Activated naive CD4-positive, alpha-beta T cell treated with anti-CD3 and anti-CD28 coated beads, Interleukin-2, amount 10 ng/mL, durations not matched to agents 7 days and 5 days (primary cell): ENCODE measurements at regions not wholly inside any gene's neighbourhood (a gene's known extent, or its start where the extent isn't known, plus 50 kb on each side); places are given as distances from the start of the nearest gene placed in this dataset.
A peak's percentile ranks its signal among the peaks of the same experiment; 100 is the strongest.
"Not testable (repeated sequence)": the region's sequence is repeated elsewhere in the genome, so short reads cannot be mapped to it uniquely, and the experiment has no call there.

ENCODE experiments used
- CTCF ChIA-PET: fragments of 350-600 bp; sonication (Branson Sonifier 250); formaldehyde crosslinking; loops from one replicate; lab custom pipeline; 2021; ENCODE audit warnings: antibody characterized with exemption; lab: Charles Lee
- DNase-seq: peaks from one replicate; pipeline ENCODE4 v3.0.0-alpha.2; 2020
- H3K27ac Mint-ChIP-seq: one replicate; pipeline ENCODE4 v1.8.0; 2021; ENCODE audit warnings: mild to moderate bottlenecking, moderate library complexity, mixed read lengths
- H3K27me3 Mint-ChIP-seq: one replicate; pipeline ENCODE4 v1.8.0; 2021; ENCODE audit warnings: mild to moderate bottlenecking, mixed read lengths
- H3K36me3 Mint-ChIP-seq: one replicate; pipeline ENCODE4 v1.8.0; 2021; ENCODE audit warnings: mixed read lengths
- H3K4me1 Mint-ChIP-seq: one replicate; pipeline ENCODE4 v1.8.0; 2021; ENCODE audit warnings: mixed read lengths
- H3K4me3 Mint-ChIP-seq: one replicate; pipeline ENCODE4 v1.8.0; 2021; ENCODE audit warnings: mild to moderate bottlenecking, moderate library complexity, mixed read lengths
- H3K9me3 Mint-ChIP-seq: one replicate; pipeline ENCODE4 v1.8.0; 2021; ENCODE audit warnings: mixed read lengths

- CTCF ChIA-PET, H3K4me3 Mint-ChIP-seq, H3K9me3 Mint-ChIP-seq, H3K27ac Mint-ChIP-seq, H3K27me3 Mint-ChIP-seq, DNase-seq, H3K36me3 Mint-ChIP-seq: not testable (repeated sequence)
- H3K4me1 Mint-ChIP-seq = peaks cover 24% of the 10 kb centered on the region
Measured at GRCh38 chr2:87573386-87574192, 174.3 kb upstream of the PLGLB2 start.

- H3K36me3 Mint-ChIP-seq, H3K27ac Mint-ChIP-seq, DNase-seq, H3K9me3 Mint-ChIP-seq, H3K27me3 Mint-ChIP-seq, H3K4me3 Mint-ChIP-seq, CTCF ChIA-PET: not testable (repeated sequence)
- H3K4me1 Mint-ChIP-seq = peaks cover 19% of the 10 kb centered on the region
Measured at GRCh38 chr2:87574193-87575119, 173.4 kb upstream of the PLGLB2 start.

- DNase-seq, CTCF ChIA-PET, H3K27me3 Mint-ChIP-seq, H3K36me3 Mint-ChIP-seq, H3K9me3 Mint-ChIP-seq: not testable (repeated sequence)
- Mint-ChIP-seq H3K4me3 (peak overlapping the region; percentile 38), H3K27ac (peak overlapping the region; percentile 60), H3K4me1 (peaks cover 14% of the 10 kb centered on the region)
Measured at GRCh38 chr2:87575138-87575537, 172.7 kb upstream of the PLGLB2 start.

GRCh38 chr2:87577358-87577757 lies 170.5 kb upstream of the PLGLB2 start:
- H3K27ac Mint-ChIP-seq, H3K36me3 Mint-ChIP-seq, DNase-seq, H3K27me3 Mint-ChIP-seq, H3K4me3 Mint-ChIP-seq, CTCF ChIA-PET, H3K9me3 Mint-ChIP-seq: not testable (repeated sequence)
- peaks cover 14% of the 10 kb centered on the region for H3K4me1 Mint-ChIP-seq

GRCh38 chr2:87582152-87582551 lies 165.7 kb upstream of the PLGLB2 start:
- CTCF ChIA-PET, DNase-seq, H3K27me3 Mint-ChIP-seq, H3K4me3 Mint-ChIP-seq, H3K36me3 Mint-ChIP-seq, H3K4me1 Mint-ChIP-seq, H3K9me3 Mint-ChIP-seq, H3K27ac Mint-ChIP-seq: not testable (repeated sequence)

- H3K9me3 Mint-ChIP-seq, H3K4me3 Mint-ChIP-seq, CTCF ChIA-PET, H3K4me1 Mint-ChIP-seq, H3K36me3 Mint-ChIP-seq, DNase-seq, H3K27ac Mint-ChIP-seq, H3K27me3 Mint-ChIP-seq: not testable (repeated sequence)
Measured at GRCh38 chr2:87582579-87582978, 165.3 kb upstream of the PLGLB2 start.

- CTCF ChIA-PET, H3K27me3 Mint-ChIP-seq, H3K27ac Mint-ChIP-seq, H3K9me3 Mint-ChIP-seq, H3K4me1 Mint-ChIP-seq, H3K4me3 Mint-ChIP-seq, DNase-seq, H3K36me3 Mint-ChIP-seq: not testable (repeated sequence)
Measured at GRCh38 chr2:87583370-87583769, 164.5 kb upstream of the PLGLB2 start.

- H3K27ac Mint-ChIP-seq, H3K4me3 Mint-ChIP-seq, H3K27me3 Mint-ChIP-seq, CTCF ChIA-PET, H3K9me3 Mint-ChIP-seq, H3K36me3 Mint-ChIP-seq, H3K4me1 Mint-ChIP-seq, DNase-seq: not testable (repeated sequence)
Measured at GRCh38 chr2:87583803-87584202, 164.1 kb upstream of the PLGLB2 start.

GRCh38 chr2:87584268-87584906 lies 163.5 kb upstream of the PLGLB2 start:
- CTCF ChIA-PET, H3K27me3 Mint-ChIP-seq, H3K9me3 Mint-ChIP-seq, H3K36me3 Mint-ChIP-seq, H3K4me3 Mint-ChIP-seq, H3K27ac Mint-ChIP-seq, H3K4me1 Mint-ChIP-seq, DNase-seq: not testable (repeated sequence)

- H3K4me1 Mint-ChIP-seq, CTCF ChIA-PET, H3K27me3 Mint-ChIP-seq, H3K4me3 Mint-ChIP-seq, H3K27ac Mint-ChIP-seq, DNase-seq: not testable (repeated sequence)
- Mint-ChIP-seq H3K9me3 (peaks cover 12% of the 10 kb centered on the region), H3K36me3 (peaks cover 15% of the 10 kb centered on the region)
Measured at GRCh38 chr2:87587934-87588333, 160.0 kb upstream of the PLGLB2 start.

GRCh38 chr2:87592974-87593373 lies 154.9 kb upstream of the PLGLB2 start:
- H3K27me3 Mint-ChIP-seq, H3K4me3 Mint-ChIP-seq, DNase-seq, H3K4me1 Mint-ChIP-seq, H3K27ac Mint-ChIP-seq, CTCF ChIA-PET: not testable (repeated sequence)
- peaks cover 12% of the 10 kb centered on the region for H3K36me3 Mint-ChIP-seq
- H3K9me3 Mint-ChIP-seq = peaks cover 14% of the 10 kb centered on the region

GRCh38 chr2:87593784-87594610 lies 153.9 kb upstream of the PLGLB2 start:
- H3K4me1 Mint-ChIP-seq, H3K36me3 Mint-ChIP-seq, H3K9me3 Mint-ChIP-seq, CTCF ChIA-PET, H3K4me3 Mint-ChIP-seq, H3K27me3 Mint-ChIP-seq: not testable (repeated sequence)
- peak; percentile 44 for DNase-seq
- peak overlapping the region; percentile 33 for H3K27ac Mint-ChIP-seq

- DNase-seq, H3K27ac Mint-ChIP-seq, CTCF ChIA-PET, H3K9me3 Mint-ChIP-seq, H3K27me3 Mint-ChIP-seq, H3K4me1 Mint-ChIP-seq, H3K4me3 Mint-ChIP-seq, H3K36me3 Mint-ChIP-seq: not testable (repeated sequence)
Measured at GRCh38 chr2:87594611-87594992, 153.3 kb upstream of the PLGLB2 start.

GRCh38 chr2:87595017-87595416 lies 152.9 kb upstream of the PLGLB2 start:
- CTCF ChIA-PET, H3K36me3 Mint-ChIP-seq: not testable (repeated sequence)

More at GRCh38 chr2:87595017-87595416, 152.9 kb upstream of the PLGLB2 start:
- not testable (repeated sequence) for H3K9me3 Mint-ChIP-seq, H3K4me3 Mint-ChIP-seq, DNase-seq, H3K4me1 Mint-ChIP-seq, H3K27me3 Mint-ChIP-seq, H3K27ac Mint-ChIP-seq
